Hematopoietic multipotent progenitor cell (in vitro differentiated cells): ENCODE measurements at regions not wholly inside any gene's neighbourhood (a gene's known extent, or its start where the extent isn't known, plus 50 kb on each side); places are given as distances from the start of the nearest gene placed in this dataset.
"Not testable (repeated sequence)": the region's sequence is repeated elsewhere in the genome, so short reads cannot be mapped to it uniquely, and the experiment has no call there.

Experiments used
- DNase-seq, 3 donors: peaks; one replicate each; pipeline ENCODE4 v3.0.0-alpha.2; 2011 to 2015; ENCODE audit warnings: low read depth in 2 of 3, low spot score in 2 of 3

DNA sequence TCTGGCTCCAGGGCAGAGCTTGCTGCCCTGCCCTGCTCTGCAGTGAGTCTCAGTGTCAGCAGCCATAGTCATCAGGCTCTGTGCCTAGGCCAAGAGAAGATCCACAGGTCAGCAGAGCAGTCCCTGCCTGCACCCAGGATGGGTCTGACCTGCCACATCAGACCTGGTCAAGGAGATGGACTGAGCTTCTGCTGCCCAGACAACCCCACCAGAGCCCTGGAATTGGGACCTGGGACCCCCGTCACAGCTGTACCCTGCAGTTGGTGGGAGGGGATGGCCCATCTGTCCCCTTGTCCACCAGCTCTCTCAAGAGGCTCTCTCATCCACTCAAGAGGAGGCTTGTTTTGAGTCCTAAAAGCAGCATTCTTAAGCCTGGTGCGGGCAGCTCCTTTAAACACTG lies 142.6 kb downstream of the TFCP2L1 start:
- DNase-seq = no peak

DNA sequence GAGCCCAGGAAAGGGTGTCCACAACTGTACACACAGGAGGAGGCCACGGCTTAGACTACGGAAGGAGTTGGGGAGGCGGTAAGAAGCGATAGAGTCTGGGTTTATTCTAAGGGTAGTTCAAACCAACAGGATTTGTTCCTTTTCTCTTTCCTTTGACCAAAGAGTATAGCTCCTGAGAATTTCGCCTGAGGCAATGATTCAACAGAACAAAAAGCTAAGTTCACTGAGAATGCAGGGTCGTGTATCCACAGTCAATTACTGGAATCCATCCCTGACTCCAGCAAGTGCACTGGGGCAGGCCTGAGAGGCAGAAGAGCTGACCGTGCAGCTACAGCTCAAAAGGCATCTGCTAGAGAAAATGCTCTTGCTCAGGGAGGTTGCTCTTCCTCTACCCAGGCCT lies 140.9 kb downstream of the TFCP2L1 start:
- no peak for DNase-seq

DNA sequence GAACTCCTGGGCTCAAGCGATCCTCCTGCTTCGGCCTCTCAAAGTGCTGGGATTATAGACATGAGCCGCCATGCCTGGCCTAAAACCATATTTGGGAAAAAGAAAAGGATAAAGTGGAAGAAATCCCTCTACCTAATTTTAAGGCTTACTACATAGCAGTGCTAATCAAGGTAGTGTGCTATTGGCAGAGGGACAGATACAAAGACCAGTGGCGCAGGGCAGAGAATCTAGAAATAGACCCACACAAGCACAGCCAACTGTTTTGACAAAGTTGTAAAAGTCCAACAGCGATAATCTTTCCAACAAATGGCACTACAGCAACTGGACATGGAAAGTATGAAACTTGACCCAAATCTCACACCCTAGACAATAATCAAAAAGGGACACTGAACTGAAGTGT lies 138.4 kb downstream of the TFCP2L1 start:
- no peak for DNase-seq

DNA sequence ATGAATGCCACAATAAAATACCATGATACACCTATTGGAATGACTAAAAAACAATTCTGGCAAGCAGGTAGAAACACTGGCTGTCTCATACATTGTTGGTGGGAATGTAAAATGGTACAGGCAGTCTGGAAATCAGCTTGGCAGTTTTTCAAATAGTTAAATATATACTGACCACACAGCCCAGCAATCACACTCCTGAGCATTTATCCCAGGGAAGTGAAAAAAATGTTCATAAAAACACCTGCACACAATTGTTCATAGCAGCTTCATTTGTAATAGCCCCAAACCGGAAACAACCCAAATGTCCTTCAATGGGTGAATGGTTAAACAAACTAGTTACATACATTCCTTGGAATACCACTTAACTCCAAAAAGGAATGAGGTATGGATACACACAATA lies 137.2 kb downstream of the TFCP2L1 start:
- no peak for DNase-seq

DNA sequence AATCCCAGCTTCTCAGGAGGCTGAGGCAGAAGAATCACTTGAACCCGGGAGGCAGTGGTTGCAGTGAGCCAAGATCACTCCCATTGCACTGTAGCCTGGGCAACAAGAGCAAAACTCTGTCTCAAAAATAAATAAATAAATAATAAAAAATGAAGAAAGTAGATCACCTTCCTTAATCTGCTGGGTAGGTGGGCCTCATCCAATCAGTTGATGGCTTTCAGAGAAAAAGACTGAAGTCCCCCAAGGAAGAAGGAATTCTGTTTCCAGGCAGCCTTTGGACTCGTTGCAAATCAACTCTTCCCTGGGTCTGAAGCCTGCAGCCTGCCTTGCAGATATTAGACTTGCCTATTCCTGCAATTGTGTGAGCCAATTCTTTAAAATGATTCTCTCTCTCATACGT lies 136.5 kb downstream of the TFCP2L1 start:
- no peak for DNase-seq

DNA sequence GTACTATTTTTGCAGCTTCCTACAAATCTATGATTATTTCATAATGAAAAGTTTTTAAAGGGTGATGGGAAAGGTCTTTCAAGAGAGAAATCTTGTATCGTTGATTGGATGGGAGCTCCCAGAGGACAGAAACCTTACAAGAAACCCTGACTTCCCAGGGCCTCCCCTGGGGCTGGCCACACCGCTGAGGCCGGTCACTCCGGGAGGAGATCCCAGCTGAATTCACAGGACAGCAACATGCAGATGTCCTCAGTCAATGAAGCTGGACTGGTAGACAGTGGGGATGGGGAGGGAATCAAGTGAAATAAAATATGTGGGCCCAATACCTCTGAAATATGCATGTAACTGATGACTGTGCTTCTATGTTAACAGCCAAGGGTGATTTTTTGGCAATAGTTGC lies 135.6 kb downstream of the TFCP2L1 start:
- DNase-seq = no peak

DNA sequence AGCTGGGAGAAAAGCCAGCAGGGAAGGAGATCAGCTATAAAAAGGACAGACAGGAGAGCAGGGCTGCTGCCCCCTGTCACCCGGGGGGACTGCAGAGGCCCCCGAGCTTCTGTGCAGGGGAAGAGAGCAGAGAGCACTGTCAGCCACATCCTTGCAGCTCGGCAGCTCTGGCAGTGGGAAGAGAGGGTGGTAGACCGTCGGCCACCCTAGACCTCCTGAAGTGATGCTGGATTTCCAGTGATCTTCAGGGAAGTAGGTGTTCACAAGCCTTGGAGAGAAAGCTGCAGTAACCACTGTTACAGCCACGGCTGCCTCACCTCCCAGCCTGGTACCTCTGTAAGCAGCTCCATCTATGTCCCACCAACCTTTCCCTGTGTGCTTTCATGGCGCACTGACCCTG lies 134.9 kb downstream of the TFCP2L1 start:
- no peak for DNase-seq

DNA sequence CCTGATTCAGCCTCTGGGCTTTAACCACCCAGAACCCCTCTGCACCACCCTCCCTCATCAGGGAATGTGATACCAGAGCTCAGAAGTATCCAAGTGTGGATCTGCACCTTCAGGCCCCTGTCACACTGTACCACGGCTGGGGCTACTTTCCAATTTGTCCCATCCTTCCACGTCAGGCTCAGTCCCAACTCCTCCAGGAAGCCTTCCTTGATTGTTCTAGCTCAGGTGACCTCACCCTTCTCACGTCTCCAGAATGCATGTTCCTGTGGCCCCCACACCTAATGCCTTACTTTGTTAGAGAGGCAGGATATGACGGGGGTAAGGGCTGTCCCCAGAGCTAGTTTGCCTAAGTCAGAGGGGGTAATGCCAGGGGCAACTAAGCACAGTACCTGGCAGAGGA lies 134.3 kb downstream of the TFCP2L1 start:
- no peak for DNase-seq

DNA sequence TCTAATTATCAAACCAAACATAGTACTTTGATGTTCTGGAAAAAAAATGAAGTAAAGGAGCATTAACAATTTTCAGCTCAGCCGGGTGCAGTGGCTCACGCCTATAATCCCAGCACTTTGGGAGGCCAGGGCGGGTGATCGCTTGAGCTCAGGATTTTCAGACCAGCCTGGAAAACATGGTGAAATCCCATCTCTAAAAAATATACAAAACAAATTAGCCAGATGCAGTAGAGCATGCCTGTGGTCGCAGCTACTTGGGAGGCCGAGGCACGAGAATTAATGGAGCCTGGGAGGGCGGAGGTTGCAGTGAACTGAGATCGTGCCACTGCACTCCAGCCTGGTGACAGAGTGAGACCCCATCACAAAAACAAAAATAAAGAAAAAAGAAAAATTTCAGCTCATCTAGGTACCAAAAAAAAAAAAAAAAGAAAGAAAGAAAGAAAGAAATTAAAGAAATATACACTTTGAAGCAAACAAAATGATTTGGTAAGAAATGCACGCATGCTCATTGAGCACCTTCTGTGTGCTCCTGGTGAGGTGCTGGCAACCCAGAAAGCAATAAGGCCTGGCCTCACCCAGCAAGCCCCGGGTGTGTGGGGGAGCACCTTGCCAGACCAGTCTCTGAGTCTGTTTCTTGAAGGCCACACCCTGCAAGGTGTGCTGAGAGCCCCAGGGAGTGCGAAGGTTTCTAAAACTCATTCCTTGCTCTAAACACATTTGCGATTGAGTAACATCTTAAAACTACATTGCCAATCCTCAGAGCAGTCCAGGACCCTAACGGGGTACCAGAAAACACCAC lies 133.5 kb downstream of the TFCP2L1 start:
- DNase-seq = no peak

DNA sequence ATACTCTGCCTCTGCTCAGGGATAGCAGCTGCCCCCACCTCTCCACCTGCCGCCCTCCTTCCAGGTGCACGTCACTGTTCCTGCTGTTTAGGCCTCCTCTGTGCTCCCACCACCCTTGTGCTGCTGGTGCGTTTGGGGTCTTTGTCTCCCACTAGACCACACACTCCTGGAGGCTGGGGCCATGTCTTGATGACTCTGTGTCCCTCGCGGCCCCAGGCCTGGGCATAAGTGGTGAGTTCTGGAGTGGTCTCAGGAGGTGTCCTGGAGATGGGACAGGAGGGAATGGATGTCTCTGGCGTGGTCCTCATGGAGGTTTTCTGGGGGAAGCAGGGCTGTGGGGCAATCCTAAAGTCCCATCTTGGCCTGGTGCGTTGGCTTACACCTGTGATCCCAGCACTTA lies 132.1 kb downstream of the TFCP2L1 start:
- DNase-seq = no peak

DNA sequence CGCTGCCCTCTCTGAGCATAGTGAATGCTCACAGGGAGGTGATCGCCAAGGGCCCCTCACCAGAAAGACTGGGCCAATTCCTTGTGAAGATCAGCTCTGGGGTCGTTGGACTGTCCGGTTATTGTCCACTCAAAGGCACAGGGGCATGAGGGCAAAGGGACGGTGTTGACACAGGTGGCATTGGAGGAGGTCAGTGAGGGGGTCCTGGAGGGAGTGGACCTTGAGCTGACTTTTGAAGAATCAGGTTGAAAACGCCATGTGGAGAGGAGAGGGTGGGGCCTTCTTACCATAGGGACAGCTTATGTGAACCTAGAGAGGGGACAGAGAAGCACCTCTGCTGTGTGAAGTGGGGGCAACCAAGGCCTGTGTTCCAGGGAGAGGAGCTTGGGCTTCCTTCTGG lies 131.5 kb downstream of the TFCP2L1 start:
- no peak for DNase-seq

DNA sequence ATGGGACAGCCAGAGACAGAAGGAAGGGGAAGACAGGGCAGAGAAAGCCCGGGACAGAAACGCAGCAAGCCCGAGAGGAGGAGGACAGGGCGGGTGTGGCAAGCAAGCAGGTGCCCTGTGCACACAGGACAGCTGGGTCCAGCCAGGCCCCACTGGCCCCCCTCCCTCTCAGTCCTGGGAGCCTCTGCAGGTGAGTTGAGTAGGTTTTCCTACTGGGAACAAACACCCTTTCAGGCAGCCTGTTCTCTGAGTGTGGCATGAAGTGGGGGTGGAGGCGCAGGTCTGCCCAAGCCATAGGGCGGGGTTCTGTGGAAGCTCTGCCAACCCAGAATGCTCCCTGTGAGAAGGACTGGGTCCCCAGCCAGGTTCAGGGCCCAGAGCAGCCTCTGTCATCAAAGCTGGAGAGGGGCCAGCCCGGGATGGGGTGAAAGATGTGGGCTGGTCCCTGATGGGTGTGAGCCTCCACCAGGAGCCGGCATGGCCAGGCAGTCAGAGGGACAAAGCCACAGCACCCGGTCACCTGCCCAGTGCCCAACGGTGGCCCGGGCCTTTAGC lies 129.4 kb downstream of the TFCP2L1 start:
- no peak for DNase-seq

DNA sequence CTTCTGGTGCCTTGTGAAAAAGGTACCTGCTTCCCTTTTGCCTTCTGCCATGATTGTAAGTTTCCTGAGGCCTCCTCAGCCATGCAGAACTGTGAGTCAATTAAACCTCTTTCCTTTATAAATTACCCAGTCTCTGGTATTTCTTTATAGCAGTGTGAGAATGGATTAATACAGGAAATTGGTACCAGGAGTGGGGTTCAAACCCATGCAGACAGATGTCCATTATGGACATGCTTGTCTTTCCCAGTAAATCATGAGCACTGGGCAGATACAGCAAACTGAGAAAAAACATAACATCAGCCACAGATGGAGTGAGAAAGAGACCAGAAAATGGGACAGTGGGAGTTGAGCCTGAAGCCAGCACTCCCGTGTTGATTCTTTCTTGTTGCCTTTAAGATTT lies 127.5 kb downstream of the TFCP2L1 start:
- DNase-seq = not testable (repeated sequence)

DNA sequence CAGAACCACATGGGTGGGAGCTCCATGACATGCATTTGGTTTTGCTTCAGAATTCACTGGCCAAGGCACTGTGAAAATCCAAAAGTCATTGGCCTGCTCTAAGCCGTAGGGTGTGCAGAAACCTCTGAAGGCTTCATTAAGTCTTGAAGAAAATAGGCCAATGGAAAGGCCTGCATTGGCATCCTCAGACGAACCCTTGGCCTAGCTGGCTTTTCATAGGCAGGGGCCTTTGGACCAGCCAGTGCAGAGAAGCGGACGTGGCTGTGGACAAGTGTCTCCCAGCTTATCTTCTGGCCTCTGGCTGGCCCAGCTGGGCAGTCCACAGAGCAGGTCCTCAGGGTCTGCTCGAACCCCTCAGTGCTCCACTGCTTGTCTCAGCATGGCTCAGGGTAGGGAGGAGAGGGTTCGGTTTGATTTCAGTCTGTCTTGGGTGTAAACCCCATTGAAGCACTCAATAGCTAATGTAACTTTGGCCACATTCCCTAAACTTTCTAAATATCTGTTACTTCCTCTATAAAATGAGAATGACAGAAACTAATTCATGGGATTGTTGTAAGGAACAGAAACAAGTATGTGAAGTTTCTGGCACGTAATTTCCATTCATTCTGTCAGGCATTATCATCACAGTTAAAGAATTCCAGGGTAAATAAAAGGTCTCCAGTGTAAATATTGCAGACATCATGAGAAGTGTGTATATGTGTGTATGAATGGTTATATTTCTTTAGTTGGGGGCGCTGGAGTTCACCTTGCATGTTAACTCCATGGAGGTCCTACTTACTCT lies 125.5 kb downstream of the TFCP2L1 start:
- no peak for DNase-seq

DNA sequence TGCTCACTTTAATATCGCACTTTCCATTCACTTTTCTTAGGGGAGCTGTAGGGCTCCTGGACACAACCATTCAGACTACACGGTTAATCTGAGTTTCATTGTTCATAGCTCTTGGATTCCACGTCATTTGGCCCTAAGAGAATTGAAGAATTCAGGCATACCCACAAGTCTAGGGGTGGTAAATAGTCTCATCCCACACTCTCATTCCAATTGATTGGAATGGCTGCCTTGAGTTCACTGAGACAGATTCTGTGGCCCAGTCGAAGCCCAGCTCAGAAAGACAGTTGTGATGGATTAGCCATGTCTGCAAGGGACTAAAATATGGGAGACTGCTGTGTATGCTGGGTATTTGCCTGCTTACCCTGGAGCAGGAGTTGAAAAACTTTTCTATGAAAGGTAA lies 124.6 kb downstream of the TFCP2L1 start:
- DNase-seq = no peak

DNA sequence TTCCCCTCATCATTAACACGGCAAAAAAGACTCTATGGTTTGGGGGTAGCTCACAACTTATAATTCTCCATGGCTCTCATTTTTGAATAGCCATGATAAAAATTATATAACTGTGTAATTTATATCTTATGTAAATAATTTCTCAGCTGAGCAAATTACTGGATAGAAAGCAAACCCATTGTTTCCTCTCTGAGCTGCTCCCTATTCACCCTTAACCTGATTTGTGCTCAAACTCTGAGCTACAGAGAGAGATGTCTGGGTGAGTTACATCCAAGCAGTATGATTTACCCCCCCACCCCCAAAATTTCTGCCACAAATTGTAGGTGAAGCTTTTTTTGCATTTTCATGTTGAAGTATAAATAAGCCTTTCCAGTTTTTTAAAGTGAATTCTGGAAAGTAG lies 123.7 kb downstream of the TFCP2L1 start:
- no peak for DNase-seq

DNA sequence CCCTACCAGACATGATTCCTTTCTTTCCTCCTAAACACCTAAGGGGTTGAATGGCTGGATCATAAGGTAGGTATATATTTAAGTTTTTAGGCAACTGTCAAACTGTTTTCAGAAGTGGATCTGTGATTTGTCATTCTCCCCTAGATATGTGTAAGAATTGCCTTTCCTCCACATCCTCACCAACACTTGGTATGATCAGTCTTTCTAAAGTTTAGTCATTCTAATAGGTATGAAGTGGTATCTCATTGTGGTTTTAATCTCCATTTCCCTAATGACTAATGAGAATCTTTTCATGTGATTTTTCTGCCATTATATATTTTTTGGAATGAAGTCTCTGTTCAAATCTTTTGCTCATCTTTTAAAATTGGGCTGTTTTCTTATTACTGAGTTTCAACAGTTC lies 122.1 kb downstream of the TFCP2L1 start:
- no peak for DNase-seq

DNA sequence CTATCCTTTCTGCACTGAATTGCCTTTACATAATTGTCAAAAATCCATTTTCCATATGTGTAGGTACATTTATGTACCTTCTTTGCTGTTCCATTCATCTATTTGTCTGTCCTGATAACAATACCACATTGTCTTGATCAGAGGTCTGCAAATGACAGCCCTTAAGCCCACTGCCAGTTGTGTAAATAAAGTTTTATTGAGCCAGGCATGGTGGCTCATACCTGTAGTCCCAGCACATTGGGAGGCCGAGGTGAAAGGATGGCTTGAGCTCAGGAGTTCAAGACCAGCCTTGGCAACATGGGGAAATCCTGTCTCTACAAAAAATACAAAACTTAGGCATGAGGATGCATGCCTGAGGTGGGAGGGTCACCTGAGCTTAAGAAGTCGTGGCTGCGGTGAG lies 121.0 kb downstream of the TFCP2L1 start:
- no peak for DNase-seq

DNA sequence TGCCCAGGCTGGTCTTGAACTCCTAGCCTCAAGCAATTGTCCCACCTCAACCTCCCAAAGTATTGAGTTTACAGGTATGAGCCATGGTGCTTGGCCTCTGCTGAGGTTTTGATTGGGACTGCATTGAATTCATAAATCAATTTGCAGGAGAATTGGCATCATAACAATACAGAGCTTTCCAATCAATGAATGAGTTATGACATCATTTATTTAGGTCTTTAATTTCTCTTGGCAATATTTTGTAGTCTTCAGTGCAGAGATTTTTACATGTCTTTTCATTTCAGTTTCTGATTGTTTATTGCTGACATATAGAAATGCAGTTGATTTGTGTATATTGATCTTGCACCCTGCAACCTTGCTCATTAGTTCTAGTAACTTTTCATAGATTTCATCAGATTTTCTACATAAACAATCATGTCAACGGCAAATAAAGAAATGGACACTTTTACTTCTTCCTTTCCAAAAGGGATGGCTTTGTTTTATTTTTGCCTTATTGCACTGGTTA lies 119.9 kb downstream of the TFCP2L1 start:
- no peak for DNase-seq
